Stimulated activated CD8-positive, alpha-beta memory T cell treated with anti-CD3 and anti-CD28 coated beads, Interleukin-4, amount 100 ng/mL, for 4 hours (primary cell): ENCODE measurements at regions not wholly inside any gene's neighbourhood (a gene's known extent, or its start where the extent isn't known, plus 50 kb on each side); places are given as distances from the start of the nearest gene placed in this dataset.

Source experiments
- DNase-seq, 2 donors: peaks; one replicate each; pipeline ENCODE4 v3.0.0-alpha.2; 2020; ENCODE audit warnings: low read depth in 2 of 2, low spot score in 1 of 2

DNA sequence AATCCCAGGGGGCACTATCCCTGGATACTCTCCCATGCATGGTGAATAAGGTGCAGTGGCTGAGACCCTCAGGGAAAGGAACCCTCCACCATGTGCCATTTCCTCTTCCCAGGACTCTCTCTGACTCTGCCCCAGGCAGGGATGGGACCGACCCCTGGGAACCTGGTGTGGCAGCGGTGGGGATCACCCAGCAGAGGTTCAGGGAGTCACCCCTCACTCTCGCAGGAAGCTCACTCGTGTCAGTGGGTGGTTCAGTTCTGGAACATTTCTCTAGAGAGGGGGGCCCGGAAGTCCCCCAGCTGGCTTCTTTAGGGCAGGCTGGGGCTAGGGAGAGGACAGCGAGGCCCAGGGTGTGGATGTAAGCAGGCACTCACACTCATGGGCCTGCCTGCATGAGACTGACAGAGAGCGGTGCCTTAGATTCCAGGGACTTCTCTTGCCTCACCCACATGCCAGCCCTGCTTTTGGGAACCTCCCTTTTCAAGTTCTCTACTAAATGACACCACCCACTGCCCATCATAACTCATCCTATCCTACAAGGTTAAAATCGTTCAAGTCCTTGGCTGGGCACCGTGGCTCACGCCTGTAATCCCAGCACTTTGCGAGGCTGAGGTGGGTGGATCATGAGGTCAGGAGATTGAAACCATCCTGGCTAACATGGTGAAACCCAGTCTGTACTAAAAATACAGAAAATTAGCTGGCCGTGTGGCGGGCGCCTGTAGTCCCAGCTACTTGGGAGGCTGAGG, 109.7 kb upstream of the SDK2 start:
- DNase-seq = no peak

DNA sequence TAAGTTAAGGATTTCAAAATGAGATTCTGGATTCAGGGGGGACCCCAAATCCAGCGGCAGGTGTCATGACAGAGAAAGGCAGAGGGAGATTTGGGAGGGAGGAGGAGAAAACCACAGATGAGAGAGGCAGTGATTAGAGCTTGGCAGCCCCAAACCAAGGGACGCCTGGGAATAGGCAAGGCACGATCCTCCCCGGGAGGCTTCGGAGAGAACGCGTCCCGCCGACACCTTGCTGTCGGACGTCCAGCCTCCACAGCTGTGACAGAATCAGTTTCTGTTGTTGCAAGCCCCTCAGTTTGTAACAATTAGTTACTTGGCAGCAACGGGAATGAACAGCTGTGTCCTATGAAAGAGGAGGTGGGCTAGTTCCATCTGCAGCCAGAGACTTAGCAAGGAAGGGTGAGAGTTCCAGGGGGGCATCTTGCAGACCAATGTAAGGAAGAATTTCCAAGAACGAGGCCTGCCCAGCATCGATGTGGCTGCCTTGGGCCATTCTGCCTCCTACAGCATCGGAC, 110.7 kb upstream of the SDK2 start:
- no peak for DNase-seq

GRCh38 chr17:73757420-73757819, 113.2 kb upstream of the SDK2 start:
- DNase-seq = no peak

DNA sequence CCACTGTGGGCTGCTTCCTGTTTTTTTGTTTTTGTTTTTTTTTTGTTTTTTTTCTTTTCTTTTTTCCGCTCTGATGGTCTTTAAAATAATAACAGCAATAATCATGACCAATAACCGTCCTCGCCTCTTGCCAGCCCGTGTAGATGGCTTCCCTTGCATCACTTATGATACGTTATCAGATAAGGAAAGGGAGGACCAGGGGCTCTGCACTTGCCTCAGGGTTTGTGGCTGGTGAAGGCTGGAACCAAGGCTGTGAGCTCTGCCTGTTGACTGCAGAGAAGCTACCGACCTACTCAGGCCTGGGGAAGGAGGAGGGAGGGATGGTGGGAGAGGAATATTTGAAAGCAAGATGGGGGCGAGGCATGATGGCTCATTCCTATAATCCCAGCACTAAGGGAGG, 114.0 kb upstream of the SDK2 start:
- DNase-seq = no peak

DNA sequence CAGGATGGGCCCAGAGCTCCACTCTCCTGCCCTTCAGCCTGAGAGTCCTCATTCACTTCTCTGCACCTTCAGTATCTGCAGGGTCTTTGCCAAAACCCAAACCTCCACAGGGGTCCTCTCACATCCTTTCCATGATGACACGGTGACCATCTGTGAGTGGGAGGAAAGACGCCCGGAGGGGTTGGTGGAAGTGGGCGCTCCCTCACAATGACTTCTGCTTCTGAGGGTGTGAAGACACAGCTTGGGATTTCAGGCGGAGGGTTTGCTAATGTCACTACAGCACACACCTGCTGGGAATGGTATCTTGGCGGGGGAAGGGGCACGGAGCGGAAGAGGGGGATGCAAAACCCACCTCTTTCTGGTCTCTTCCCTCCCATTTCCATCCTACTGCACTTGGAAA, 115.1 kb upstream of the SDK2 start:
- no peak for DNase-seq

GRCh38 chr17:73759734-73760438, 115.6 kb upstream of the SDK2 start:
- no peak for DNase-seq

- no peak for DNase-seq
Observed at GRCh38 chr17:73760439-73760758, 116.2 kb upstream of the SDK2 start.

- no peak for DNase-seq
Observed at GRCh38 chr17:73765824-73766563, 121.7 kb upstream of the SDK2 start.

DNA sequence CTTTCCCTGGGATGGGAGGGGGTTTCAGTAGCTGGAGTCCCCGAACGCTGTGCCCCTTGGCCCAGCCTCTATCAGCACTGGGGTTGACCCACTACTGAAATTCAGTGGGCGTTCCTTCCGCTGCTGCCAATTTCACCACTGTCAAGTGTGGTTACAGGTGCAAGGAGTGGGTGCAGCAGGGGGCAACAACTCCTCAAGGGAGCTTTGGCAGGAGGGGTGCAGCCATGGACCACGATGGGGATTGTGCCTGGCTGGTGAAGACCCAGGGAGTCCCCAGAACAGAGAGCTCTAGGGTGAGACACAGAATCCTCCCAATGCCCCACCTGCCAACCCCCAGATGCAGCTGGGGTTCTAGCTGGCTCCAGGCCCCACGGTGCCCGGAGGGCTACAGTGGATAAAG, 123.5 kb upstream of the SDK2 start:
- no peak for DNase-seq

- no peak for DNase-seq
Observed at GRCh38 chr17:73768691-73769090, 124.4 kb upstream of the SDK2 start.

DNA sequence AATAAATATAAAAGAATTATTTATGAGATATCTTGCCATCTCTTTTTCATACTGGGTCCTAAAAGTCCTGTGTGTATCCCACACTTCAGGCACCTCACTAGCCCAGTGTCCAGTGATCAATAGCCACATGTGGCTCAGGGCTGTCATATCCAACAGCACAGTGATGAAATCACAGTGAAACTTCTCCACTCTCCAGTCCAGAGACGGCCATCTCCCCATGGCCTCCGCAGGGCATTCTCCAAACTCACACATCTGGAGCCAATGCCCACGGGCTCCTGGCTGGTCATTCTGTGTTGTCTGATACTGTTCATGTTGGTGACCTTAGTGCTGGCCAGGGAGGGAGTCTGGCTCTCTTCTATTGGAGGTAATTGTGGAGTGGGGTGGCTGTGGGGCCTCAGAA, 125.2 kb upstream of the SDK2 start:
- DNase-seq = no peak

DNA sequence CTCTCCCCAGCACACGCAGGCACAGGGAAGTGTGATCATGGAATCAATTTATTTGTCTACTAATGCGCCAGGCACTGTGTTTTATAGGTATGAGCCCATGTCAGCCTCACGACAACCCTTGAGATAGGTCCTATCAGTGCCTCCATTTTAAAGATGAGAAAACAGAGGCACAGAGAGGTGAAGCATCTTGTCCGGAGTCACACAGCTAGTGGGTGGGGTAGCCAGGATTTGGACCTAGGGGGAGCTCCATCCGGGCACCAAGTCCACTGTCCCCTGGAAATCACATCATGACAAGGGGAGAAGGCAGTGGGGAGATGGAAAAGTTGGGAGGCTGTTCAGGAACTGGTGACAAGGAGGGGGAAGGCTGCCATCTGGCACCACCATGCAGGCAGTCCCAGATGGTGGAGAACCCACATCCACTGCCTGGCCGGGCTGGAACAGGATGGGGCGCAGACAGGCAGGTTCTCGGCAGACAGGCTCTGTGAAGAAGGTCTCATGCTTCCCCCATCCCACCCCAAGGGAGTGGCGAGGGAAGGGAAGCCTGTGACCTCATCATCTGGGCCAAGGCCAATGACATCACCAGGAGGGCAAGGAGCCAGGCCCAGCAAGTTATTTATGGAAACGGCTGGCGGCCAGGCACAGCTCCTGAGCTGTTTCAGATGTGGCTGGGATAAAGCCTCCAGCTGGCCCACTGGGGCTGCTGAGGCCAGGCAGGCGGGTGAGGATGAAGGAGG, 126.0 kb upstream of the SDK2 start:
- no peak for DNase-seq

DNA sequence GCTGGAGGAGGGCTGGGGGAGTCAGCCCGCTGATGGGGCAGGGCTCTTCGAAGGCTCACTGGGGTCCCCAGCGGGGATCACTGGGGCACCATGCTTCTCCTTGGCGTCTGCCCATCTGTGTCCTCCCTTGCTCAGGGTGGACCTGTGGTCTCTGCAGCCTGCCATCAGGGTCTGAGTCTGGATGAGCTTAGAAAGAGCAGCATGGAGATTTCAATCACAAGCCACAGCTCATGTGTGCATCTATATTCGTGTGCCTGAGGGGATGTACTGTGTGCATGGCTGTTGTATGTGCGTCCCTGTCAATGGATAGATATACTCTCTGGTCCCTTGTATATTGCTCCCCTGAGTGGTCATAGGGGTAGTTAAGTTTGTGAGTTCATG, 126.6 kb upstream of the SDK2 start:
- no peak for DNase-seq

DNA sequence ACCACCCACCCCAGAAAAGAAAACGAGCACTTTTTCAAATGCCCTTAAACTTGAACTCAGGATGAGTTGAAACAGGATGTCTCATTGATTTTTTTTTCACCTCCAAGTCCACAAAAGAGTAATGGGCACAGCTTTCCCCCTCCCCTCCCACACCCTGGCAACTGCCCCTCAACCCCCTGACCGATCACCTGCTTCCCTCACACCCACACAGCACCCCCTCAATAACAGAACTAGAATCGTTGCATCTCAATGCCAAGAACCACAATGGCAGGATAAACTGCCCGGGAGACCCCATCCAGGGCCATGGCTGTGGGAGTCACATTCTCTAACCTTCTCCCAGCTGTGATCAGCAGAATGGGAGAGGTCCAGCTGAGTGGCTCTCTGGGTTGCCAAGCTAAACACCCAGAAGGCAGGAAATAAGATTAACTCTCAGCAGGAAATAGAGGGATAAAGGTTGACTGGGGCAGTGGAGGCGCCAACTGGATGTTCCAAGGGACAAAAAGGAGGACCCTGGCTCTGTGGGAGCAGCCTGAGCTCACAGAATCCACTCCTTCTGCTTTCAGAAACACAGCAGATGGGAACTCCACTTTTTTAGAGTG, 128.0 kb upstream of the SDK2 start:
- DNase-seq = no peak

DNA sequence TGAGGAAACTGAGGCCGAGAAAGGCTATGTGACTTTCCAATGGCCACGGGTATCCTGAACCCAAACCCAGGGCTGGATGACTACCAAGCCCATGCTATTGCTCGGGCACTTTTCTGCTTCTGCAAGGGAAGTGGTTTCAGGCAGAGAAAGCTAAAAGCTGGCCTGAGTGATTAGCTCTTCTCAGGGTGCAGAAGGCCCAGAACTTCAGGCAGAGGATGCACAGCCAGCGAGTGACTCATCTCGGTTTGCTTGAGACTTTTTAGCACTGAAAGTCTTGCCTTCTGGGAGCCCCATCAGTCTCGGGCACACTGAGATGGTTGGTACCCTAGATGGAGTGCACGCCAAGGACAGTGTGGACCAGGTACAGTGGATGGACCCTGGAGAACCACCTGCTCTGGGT, 129.5 kb upstream of the SDK2 start:
- DNase-seq = no peak

DNA sequence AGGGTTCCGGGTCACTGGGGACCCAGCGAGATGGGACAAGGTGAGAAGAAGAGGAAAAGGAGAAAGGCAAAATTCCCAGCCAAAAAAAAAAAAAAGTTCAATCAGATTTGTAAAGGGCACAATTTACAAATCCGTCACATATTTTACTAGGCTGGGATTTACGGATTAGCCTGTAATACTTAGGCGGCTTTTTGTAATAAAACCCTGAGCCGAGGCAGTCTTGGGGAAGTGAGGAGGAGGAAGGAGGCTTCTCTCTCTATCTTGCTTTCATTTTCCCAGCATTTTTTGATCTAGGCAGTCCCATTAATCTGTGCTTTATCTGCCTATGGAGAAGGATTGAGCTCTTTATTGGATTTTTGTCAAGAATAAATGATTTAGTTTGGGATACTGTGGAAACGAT, 130.6 kb upstream of the SDK2 start:
- no peak for DNase-seq

- DNase-seq = no peak
Observed at GRCh38 chr17:73776351-73777130, 132.3 kb upstream of the SDK2 start.

DNA sequence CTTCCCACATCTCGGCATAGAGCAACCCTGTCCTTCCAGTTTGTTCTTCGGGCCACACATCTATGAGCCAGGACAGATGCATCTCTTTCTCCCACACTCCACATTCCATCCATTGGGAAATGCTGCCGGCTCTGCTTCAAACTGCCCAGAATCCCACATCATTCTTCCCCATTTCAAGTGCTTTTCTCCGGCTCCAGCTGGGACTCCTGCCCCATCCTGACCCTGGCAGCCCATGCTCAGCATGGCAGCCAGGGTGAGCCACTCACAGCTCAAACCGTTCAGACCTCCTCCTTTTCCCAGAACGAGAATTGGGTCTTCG, 132.8 kb upstream of the SDK2 start:
- no peak for DNase-seq

DNA sequence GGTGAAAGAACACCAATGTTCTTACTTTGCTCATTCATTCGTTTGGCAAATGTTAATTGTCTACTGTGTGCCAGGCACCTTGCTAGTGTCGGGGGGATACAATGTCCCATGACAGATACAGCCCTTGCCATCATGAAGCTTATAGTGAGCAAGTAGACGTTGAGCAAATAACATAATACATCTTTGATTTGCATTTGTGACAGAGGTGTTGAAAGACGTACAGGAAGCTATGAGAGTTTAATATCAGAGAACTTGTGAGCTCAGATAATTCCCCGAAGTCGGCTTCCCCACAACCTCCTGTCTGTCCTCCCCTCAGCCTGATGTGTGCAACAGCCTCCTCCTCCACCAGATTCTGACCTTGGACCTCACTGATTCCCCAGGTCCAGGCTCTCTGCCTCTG, 138.0 kb upstream of the SDK2 start:
- no peak for DNase-seq

DNA sequence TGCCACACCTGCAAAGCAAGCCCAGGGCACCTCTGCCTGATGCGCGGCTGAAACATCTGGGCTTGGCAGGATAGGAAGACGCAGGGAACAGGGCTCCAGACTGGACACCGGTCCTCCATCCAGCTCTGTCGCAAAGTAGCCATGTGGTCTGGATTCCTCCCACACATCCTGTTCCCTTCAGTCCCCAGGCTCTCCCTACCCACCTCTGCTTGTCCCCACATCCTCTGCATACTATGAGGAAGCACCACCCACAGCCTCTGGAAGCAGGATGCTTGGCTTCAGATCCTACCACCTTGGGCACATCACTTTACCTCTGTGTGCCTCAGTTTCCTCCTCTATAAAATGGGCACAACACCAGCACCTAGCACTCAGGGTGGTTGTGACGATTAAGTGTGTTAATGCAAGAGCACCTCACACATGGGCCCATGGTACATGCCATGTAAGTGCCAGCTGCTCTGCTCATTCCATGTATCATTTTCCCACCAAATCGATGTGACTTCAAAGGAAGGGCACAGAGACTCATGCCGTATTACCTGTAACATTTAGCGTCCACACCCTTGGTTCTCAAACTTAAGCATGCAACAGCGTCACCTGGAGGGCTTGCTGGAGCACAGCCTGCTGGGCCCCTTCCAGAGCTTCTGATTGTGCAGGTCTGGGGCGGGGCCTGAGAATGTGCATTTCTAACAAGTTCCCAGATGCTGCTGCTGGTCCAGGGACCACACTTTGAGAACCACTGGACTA, 138.6 kb upstream of the SDK2 start:
- no peak for DNase-seq
